Stomach smooth muscle (tissue), 2 donors: ENCODE measurements at regions not wholly inside any gene's neighbourhood (a gene's known extent, or its start where the extent isn't known, plus 50 kb on each side); places are given as distances from the start of the nearest gene placed in this dataset.

Experiments
- H3K27ac ChIP-seq: one replicate; pipeline ENCODE4 v1.7.0; 2013; ENCODE audit warnings: mild to moderate bottlenecking, low read length, inconsistent platforms
- H3K27me3 ChIP-seq, 2 donors: one replicate each; pipeline ENCODE4 v1.7.0; 2013; ENCODE audit warnings: low read length in 2 of 2; ENCODE audit not compliant: insufficient read depth in 2 of 2, control insufficient read depth in 1 of 2
- H3K36me3 ChIP-seq, 2 donors: one replicate each; pipeline ENCODE4 v1.7.0; 2013; ENCODE audit warnings: low read length in 2 of 2; ENCODE audit not compliant: control insufficient read depth in 2 of 2, insufficient read depth in 2 of 2
- H3K4me1 ChIP-seq: one replicate; pipeline ENCODE4 v1.7.0; 2013; ENCODE audit warnings: low read length; ENCODE audit not compliant: control insufficient read depth, insufficient read depth
- H3K4me3 ChIP-seq, 2 donors: one replicate each; pipeline ENCODE4 v1.7.0; 2013; ENCODE audit warnings: low read length in 2 of 2
- H3K9ac ChIP-seq, 2 donors: one replicate each; pipeline ENCODE4 v1.7.0; 2013; ENCODE audit warnings: low read length in 2 of 2, mild to moderate bottlenecking in 1 of 2
- H3K9me3 ChIP-seq, 2 donors: one replicate each; pipeline ENCODE4 v1.7.0; 2013; ENCODE audit warnings: low read length in 2 of 2; ENCODE audit not compliant: control insufficient read depth in 2 of 2
- donor health status: healthy.
- donor health status: Pancreatic carcinoma.

GRCh38 chr12:39178837-39179236 is 264.1 kb downstream of the KIF21A start:
- no peak overlapping the region for H3K27ac ChIP-seq
- H3K9ac ChIP-seq: no peak overlapping the region
- H3K4me1 ChIP-seq: no peaks in the 10 kb centered on the region
- H3K27me3 ChIP-seq: no peaks in the 10 kb centered on the region
- H3K4me3 ChIP-seq: no peak overlapping the region
- no peaks in the 10 kb centered on the region for H3K36me3 ChIP-seq
- H3K9me3 ChIP-seq: no peaks in the 10 kb centered on the region

GRCh38 chr12:39176356-39176755 is 266.6 kb downstream of the KIF21A start:
- Histone ChIP-seq H3K36me3 (no peaks in the 10 kb centered on the region), H3K27me3 (no peaks in the 10 kb centered on the region), H3K4me1 (no peaks in the 10 kb centered on the region), H3K9ac (no peak overlapping the region), H3K4me3 (no peak overlapping the region), H3K9me3 (no peaks in the 10 kb centered on the region), H3K27ac (no peak overlapping the region)

GRCh38 chr12:39173726-39174125 is 268.3 kb upstream of the CPNE8 start:
- Histone ChIP-seq H3K36me3 (no peaks in the 10 kb centered on the region), H3K4me1 (no peaks in the 10 kb centered on the region), H3K4me3 (no peak overlapping the region), H3K27ac (no peak overlapping the region), H3K9ac (no peak overlapping the region), H3K27me3 (no peaks in the 10 kb centered on the region), H3K9me3 (no peaks in the 10 kb centered on the region)

- Histone ChIP-seq H3K4me1 (no peaks in the 10 kb centered on the region), H3K9ac (no peak overlapping the region), H3K36me3 (no peaks in the 10 kb centered on the region), H3K27me3 (no peaks in the 10 kb centered on the region), H3K9me3 (no peaks in the 10 kb centered on the region), H3K27ac (no peak overlapping the region), H3K4me3 (no peak overlapping the region)
These were observed 259.9 kb upstream of the CPNE8 start for GRCh38 chr12:39165338-39165737.

GRCh38 chr12:39161465-39162085 is 256.2 kb upstream of the CPNE8 start:
- no peaks in the 10 kb centered on the region for H3K9me3 ChIP-seq
- H3K27ac ChIP-seq: no peak overlapping the region
- H3K4me3 ChIP-seq: no peak overlapping the region
- no peaks in the 10 kb centered on the region for H3K36me3 ChIP-seq
- H3K9ac ChIP-seq: no peak overlapping the region
- no peaks in the 10 kb centered on the region for H3K4me1 ChIP-seq
- H3K27me3 ChIP-seq: no peaks in the 10 kb centered on the region

GRCh38 chr12:39157696-39158342 is 252.4 kb upstream of the CPNE8 start:
- H3K9me3 ChIP-seq: no peaks in the 10 kb centered on the region

GRCh38 chr12:39145175-39145999 is 240.0 kb upstream of the CPNE8 start:
- H3K4me3 ChIP-seq: peak overlapping the region; percentile 73 to 78
- H3K9ac ChIP-seq: peak overlapping the region; percentile 9 to 58
- H3K36me3 ChIP-seq: no peaks in the 10 kb centered on the region
- H3K27ac ChIP-seq: no peak overlapping the region
- H3K4me1 ChIP-seq: no peaks in the 10 kb centered on the region
- H3K27me3 ChIP-seq: no peaks in the 10 kb centered on the region
- no peaks in the 10 kb centered on the region for H3K9me3 ChIP-seq

More at GRCh38 chr12:39157696-39158342, 252.4 kb upstream of the CPNE8 start:
- Histone ChIP-seq H3K36me3 (no peaks in the 10 kb centered on the region), H3K27me3 (peaks cover 0 to 2% of the 10 kb centered on the region in 2 donors), H3K9ac (no peak overlapping the region), H3K27ac (no peak overlapping the region), H3K4me3 (no peak overlapping the region), H3K4me1 (no peaks in the 10 kb centered on the region)

GRCh38 chr12:39144613-39145061 is 239.2 kb upstream of the CPNE8 start:
- no peaks in the 10 kb centered on the region for H3K4me1 ChIP-seq
- no peaks in the 10 kb centered on the region for H3K27me3 ChIP-seq
- H3K9me3 ChIP-seq: no peaks in the 10 kb centered on the region
- H3K4me3 ChIP-seq: peak overlapping the region; percentile 73 to 78
- peak overlapping the region in 1 of 2 donors; percentile 9 for H3K9ac ChIP-seq
- no peaks in the 10 kb centered on the region for H3K36me3 ChIP-seq
- H3K27ac ChIP-seq: no peak overlapping the region

GRCh38 chr12:39138268-39138667 is 232.9 kb upstream of the CPNE8 start:
- Histone ChIP-seq H3K36me3 (no peaks in the 10 kb centered on the region), H3K4me3 (no peak overlapping the region), H3K4me1 (no peaks in the 10 kb centered on the region), H3K27ac (no peak overlapping the region), H3K9ac (no peak overlapping the region), H3K9me3 (no peaks in the 10 kb centered on the region), H3K27me3 (no peaks in the 10 kb centered on the region)

GRCh38 chr12:39127401-39127800 is 222.0 kb upstream of the CPNE8 start:
- no peak overlapping the region for H3K4me3 ChIP-seq
- no peak overlapping the region for H3K27ac ChIP-seq
- no peak overlapping the region for H3K9ac ChIP-seq
- no peaks in the 10 kb centered on the region for H3K4me1 ChIP-seq
- H3K27me3 ChIP-seq: no peaks in the 10 kb centered on the region
- H3K36me3 ChIP-seq: no peaks in the 10 kb centered on the region
- peaks cover 0 to 4% of the 10 kb centered on the region in 2 donors for H3K9me3 ChIP-seq
